ENCODE measurements at regions not wholly inside any gene's neighbourhood (a gene's known extent, or its start where the extent isn't known, plus 50 kb on each side); places are given as distances from the start of the nearest gene placed in this dataset.
"Not testable (repeated sequence)": the region's sequence is repeated elsewhere in the genome, so short reads cannot be mapped to it uniquely, and the experiment has no call there.

DNA sequence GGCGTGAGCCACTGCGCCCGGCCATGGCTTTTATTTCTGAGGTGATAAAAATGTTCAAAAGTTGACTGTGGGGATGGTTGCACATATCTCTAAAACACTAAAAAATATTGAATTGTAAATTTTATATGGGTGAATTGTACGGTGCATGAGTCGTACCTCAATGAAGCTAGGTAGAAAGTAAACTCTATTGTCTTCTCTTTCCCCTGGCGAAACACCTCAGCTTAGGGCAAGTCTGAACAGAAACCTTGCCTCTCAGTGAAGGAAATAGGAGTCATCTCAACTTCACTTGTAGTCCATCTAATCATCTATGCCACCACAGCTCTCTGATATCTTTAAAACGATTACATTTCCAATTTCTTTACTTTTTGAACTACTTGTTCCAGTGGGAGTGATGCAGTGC is 309.6 kb downstream of the SPATA31A1 start:
- DNase-seq (ENCODE audit: low read depth in 2 of 2), result not testable (repeated sequence)

DNA sequence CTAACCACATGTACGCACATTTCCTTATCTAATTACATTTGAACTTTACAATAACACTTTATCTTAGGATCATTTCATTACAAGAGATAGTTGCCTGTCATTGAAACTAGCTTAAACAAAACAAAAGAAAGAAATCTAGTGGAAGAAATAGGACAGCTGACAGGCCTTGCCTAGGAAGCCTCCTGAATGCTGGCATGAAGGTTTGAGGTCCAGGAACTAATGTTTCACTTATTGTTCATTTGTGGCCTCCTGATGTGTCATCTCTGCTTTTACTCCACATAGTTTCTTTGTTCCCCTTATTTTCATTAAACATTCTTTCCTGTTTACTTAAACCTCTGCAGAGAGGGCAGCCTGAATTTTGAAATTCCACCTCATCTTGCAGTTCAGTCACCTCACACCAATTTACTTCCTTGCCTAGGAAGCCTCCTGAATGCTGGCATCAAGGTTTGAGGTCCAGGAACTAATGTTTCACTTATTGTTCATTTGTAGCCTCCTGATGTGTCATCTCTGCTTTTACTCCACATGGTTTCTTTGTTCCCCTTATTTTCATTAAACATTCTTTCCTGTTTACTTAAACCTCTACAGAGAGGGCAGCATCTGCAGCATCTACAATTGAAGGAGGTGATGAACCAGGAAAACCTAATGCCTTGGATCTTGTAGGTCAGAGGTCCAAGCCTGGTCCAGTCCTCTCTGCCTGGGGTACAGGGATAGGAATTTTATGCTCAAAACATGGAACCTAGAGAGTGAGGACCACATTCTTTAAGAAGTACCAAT is 319.2 kb downstream of the SPATA31A1 start:
- DNase-seq (ENCODE audit: low read depth in 2 of 2), result not testable (repeated sequence)

DNA sequence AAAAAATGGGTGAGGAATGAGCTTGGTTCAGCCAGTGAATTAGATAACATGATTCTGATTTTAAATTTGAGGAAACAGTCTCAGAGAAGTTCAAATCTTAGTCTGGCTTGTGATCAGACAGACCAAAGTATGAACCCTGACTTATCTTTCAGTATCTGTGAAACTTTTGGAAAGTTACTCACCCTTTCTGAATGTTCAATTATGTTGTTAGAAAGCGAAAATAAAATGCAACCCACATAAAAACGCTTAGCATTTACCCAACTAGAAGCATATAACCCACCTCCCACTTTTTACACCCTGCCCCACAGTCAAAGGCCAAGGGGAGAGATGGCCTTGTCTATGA is 319.7 kb downstream of the SPATA31A1 start:
- not testable (repeated sequence) for DNase-seq (ENCODE audit: low read depth in 2 of 2)

DNA sequence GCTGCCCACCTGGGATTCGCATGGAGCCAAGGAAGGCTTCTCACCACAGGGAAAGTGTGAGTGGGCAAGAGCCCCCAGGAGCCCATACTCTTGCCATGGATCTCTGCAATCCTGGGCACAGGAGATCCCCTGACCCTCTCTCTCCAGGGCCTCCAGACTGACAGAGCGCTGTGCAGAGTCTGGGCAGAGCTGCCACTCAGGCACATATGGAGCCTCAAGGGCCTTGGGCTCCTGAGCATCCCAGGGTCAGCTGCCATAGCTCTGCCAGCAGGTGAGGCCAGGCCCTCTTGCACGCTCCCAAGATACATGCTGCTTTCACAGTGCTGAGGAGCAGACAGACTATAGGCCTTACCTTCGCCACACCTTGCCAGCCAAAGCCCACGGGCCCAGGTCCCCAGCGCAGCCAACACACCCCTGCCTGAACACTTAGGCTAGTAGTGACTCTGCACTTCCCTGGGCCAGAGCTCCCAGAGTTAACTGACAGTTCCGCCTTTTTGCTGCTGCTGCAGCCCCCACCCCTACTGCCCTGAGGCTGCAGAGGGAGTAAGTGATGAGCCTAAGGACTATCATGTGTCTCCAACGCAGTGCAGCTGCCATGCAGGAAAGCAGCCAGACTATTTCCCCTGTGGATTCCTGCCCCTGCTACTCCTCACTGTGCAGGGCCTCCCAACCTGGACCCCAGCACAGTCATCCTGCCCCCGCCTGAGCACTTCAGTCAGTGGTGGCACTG is 323.2 kb downstream of the SPATA31A1 start:
- not testable (repeated sequence) for DNase-seq (ENCODE audit: low read depth in 2 of 2)

DNA sequence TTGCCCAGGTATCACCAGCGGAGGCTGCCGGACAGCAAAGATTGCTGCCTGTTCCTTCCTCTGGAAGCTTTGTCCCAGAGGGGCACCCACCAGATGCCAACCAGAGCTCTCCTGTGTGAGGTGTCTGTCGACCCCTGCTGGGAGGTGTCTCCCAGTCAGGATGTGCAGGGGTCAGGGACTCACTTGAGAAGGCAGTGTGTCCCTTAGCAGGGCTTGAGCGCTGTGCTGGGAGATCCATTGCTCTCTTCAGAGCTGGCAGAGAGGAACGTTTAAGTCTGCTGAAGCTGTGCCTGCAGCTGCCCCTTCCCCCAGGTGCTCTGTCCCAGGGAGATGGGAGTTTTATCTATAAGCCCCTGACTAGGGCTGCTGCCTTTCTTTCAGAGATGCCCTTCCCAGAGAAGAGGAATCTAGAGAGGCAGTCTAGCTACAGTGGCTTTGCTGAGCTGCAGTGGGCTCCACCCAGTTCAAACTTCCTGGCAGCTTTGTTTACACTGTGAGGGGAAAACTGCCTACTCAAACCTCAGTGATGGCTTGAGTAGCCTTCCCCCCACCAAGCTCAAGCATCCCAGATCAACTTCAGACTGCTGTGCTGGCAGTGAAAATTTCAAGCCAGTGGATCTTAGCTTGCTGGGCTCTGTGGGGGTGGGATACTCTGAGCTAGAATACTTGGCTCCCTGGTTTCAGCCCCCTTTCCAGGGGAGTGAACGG is 325.4 kb downstream of the SPATA31A1 start:
- DNase-seq (ENCODE audit: low read depth in 2 of 2), result not testable (repeated sequence)

DNA sequence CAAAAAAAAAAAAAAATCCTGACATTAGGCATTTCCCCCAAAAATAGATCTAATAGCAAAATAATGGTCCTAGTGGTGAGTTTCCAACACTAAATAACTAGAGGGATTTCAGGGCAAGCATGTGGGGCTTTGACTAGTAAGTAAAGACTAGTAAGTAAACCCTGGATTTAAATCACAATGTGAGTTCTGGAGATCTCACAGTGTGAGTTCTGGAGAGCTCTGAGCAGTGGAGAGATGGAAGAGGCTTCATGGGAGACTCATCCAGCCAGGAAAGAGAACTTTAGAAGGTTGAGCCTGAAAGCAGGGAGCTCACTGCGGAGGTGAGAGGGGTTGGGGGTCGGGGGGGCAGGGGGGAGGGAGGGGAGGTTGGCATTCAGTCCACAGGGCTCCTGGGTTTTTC is 373.4 kb downstream of the SPATA31A1 start:
- DNase-seq (ENCODE audit: low read depth in 2 of 2), result not testable (repeated sequence)

DNA sequence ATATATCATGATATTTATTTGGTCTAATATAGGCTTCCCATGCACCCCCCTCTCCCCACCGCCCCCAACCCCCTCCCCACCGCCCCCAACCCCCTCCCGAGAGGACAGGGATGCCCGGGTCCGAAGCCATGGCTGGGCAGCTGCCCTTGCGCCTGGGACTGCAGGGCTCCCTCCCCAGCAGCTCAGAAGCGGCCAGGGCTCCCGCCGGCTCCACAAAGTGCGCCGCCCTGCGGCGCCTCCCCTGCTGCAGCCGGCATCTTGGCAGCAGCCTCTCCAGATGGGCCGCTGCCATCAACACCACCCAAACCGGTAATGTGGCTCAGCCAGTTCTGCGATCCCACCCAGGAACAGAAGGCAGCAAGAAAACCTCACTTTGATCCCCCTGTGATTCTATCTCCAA is 389.4 kb downstream of the SPATA31A1 start:
- not testable (repeated sequence) for DNase-seq (ENCODE audit: low read depth in 2 of 2)

DNA sequence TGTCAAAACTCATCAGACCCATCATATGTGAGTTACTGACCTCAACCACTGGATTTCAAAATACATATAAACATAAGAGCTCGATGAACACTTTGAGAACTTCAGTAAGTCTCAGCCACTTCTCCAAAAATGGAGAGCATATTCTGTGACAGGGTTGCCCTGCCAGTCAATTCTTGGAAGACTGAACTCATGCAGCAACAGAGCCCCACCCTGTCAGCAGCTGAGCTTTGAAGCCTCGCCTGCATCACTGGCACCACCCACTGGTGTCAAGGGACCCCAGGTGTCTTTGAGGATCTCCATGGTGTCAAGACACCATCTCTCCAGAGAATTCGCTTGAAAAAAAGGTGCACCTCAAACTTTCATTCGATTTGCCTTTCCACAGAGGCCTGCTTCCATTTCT is 420.1 kb downstream of the SPATA31A1 start:
- DNase-seq (ENCODE audit: low read depth in 2 of 2), result not testable (repeated sequence)

DNA sequence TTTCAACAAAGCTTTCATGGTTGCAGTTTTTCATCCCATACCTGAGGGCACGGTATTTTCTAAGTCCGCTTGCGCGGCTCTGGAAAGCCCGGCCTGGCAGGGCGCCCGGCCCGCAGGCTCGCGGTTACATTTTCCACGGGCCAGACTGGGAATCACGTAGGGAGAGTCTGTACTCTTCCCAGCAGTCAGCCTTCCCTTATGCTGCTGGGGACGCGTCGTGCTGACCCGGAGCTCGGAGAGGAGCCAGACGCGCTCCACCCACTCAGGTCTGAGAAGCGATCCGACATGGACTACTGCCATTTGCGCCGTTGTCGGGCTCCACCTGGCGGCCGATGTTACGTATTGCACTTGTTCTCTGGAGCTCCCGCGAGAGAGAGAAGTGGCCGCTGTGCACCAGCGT is 435.9 kb downstream of the SPATA31A1 start:
- DNase-seq (ENCODE audit: low read depth in 2 of 2), result peak in 1 of 2 donors; percentile 0

DNA sequence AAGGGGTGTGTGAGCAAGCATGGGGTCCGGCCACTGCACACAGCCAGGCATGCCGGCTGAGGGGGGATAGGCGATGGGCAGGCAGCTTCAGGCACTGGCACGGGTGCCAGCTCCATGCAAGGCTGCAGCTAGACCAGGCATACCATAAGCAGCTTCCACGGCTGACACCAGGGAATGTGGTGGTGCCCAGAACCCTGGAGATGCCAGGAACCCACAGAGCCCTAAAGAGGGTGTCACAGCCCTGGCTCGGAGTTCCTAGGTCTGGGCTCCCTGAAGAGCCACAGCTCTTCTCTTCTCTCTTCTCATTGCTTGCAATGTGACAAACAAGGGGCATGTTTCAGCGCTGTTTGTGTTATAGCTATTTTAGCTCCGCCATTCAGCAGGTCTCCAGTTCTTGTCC is 442.5 kb downstream of the SPATA31A1 start:
- not testable (repeated sequence) for DNase-seq (ENCODE audit: low read depth in 2 of 2)

DNA sequence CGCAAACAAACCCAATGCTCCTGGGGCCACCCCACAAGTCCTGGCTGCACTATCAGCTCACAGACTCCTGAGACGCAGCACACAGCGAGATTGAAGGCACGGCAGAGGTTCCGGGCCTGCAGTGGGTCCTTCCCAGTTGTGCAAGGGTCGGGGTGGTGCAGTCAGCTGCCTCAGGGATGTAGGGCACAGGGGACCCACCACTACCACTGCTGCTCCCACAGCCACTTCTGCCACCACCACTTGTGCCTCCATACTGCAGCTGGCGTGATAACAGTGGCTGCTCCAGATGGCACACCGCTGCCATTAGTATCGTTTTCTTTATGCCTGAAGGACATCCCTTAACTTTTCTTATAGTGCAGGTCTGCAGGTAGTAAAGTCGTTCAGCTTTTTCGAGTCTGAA is 443.8 kb downstream of the SPATA31A1 start:
- not testable (repeated sequence) for DNase-seq (ENCODE audit: low read depth in 2 of 2)

DNA sequence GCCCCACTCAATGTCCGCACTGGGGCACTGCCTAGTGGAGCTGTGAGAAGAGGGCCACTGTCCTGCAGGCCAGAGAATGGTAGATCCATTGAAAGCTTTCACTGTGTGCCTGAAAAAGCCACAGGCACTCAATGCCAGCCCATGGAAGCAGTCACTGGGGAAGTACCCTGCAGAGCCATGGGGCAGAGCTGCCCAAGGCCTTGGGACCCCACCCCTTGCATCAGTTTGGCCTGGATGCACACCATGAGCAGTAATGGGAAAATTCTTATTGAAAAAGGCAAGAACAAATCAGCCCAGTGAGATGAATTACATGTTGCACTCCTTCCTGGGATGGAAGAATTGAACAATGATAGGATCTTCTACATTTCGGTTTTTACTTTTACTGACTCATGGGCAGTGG is 447.1 kb downstream of the SPATA31A1 start:
- not testable (repeated sequence) for DNase-seq (ENCODE audit: low read depth in 2 of 2)

DNA sequence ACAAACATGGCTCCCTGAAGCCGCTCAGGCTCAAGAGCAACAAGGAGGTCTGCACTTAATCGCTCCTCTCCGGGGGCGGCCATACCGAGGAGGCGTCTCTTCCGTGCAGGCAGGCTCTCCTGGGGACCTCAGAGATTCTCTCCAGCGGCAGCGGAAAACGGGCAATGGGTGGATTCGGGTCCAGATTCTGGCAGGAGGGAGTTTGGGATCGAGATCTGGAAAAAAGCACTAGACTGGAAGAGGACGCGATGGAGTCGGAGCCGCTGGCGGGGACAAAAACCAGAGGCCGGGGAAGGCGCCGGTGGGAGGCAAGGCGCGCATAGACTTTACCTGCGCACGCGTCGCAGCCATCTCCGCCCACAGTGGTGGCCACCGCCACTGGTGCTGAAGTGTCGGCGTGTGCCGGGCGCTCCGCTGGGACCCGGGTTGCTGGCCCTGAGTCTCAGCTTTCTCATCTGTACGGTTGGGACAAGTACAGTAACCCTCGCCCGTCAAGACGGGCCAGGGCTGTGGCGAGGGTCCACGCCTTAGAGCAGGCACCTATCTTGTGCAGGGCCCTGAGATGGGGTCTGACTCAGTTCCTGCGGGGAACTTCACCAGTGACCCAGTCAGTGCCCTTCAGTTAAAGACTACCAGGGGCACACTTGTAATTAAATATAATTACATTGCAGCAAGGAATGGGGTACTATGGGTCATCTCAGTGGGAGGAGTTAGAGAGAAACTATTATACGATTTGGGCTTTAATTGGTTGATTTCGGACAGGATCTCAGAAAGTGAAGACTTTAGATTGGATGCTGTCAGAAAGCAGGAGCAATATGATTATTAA is 454.1 kb downstream of the SPATA31A1 start:
- DNase-seq (ENCODE audit: low read depth in 2 of 2), result peak; percentile 14 to 54

DNA sequence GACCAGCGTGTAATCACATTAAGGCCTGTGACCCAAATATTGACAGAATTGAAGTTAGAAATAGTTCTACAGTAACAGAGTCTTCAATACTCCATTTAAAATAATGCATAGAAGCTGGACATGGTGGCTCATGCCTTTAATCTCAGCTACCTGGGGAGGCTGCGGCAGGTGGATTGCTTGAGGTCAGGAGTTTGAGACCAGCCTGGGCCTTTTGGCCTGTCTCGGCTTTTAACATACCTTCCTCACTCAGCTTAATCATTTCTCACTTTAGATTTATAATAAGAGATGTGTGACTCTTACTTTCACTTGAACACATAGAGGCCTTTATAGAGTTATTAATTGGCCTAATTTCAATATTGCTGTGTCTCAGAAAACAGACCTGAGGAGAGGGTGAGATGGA is 454.9 kb downstream of the SPATA31A1 start:
- DNase-seq (ENCODE audit: low read depth in 2 of 2), result not testable (repeated sequence)

DNA sequence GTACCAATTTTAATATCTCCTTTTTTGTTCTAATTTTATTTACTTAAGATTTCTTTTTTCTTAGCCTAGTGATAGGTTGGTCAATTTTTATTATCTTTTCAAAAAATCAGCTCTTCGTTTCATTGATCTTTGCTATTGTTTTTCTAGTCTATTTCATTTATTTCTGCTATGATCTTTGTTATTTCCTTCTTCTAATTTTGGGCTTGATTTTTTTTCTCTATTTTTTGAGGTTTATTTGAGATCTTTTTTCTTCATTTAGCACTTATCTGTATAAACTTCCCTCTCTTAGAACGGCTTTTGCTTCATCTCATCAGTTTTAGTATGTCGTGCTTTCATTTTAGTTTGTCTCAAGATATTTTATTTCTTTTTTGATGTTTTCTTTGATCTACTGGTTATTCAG is 456.1 kb downstream of the SPATA31A1 start:
- DNase-seq (ENCODE audit: low read depth in 2 of 2), result not testable (repeated sequence)

DNA sequence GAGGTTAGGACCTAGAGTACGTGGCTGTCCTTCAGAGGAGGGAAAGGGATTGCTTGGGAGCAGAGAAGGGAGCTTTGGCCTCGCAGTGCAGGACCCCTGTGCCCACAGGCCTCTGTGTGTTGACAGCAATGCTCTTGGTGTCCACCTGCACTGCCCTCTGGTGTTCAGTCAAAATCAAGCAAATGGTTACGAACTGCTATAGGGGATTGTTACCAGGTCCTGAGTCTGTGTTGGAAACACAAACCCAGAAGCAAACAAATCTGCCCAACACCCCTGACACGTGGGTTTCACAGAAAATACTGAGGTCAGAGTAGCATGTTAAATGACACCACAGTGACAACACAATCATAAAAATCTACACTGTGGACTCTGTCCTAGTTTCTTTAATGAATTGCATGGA is 473.0 kb downstream of the SPATA31A1 start:
- not testable (repeated sequence) for DNase-seq (ENCODE audit: low read depth in 2 of 2)
